ENCODE measurements at regions not wholly inside any gene's neighbourhood (a gene's known extent, or its start where the extent isn't known, plus 50 kb on each side); places are given as distances from the start of the nearest gene placed in this dataset.

DNA sequence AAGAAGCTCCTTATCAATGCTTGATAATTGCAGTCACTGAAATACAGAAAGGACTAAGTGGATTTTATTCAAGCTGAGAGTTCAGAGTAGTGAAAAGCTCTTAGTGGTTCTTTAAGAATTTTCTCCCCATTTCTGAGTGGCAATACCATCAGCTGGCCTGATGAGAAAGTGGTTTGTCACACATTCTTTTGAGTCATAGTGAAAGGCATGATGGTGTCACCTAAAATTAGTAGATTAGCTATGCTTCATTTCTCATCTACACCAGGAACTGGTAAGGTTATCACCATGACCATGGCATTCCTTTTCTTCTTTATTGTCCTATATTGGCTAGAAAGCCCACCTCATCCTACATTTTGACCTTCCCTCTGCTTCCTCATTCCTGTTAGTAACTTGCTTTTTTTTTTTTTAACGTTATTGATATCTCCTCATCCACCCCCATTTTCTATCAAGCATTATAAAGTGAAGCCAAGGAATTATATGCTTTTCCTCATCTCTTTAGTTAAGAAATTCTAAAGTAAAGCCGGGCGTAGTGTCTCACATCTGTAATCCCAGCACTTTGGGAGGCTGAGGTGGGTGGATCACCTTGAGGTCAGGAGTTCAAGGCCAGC, 67.4 kb upstream of the LOC128125822 start:
- H3K4me3 ChIP-seq = no peak overlapping the region
- no peaks in the 10 kb centered on the region for H3K36me3 ChIP-seq
- H3K27ac ChIP-seq = no peak overlapping the region
- 88 to 92% methylated on average over 3 of the region's 3 CpGs for WGBS, 2 donors
- H3K4me1 ChIP-seq = peaks cover 0 to 3% (median 3%) of the 10 kb centered on the region in 4 donors
- H3K27me3 ChIP-seq = no peaks in the 10 kb centered on the region
- no peak for DNase-seq
- TF ChIP-seq EP300 (IDR thresholded peaks at IDR 0.05) = no peak
- no peak for TF ChIP-seq POLR2AphosphoS5 (IDR thresholded peaks at IDR 0.05)
- TF ChIP-seq, protein P1, sequence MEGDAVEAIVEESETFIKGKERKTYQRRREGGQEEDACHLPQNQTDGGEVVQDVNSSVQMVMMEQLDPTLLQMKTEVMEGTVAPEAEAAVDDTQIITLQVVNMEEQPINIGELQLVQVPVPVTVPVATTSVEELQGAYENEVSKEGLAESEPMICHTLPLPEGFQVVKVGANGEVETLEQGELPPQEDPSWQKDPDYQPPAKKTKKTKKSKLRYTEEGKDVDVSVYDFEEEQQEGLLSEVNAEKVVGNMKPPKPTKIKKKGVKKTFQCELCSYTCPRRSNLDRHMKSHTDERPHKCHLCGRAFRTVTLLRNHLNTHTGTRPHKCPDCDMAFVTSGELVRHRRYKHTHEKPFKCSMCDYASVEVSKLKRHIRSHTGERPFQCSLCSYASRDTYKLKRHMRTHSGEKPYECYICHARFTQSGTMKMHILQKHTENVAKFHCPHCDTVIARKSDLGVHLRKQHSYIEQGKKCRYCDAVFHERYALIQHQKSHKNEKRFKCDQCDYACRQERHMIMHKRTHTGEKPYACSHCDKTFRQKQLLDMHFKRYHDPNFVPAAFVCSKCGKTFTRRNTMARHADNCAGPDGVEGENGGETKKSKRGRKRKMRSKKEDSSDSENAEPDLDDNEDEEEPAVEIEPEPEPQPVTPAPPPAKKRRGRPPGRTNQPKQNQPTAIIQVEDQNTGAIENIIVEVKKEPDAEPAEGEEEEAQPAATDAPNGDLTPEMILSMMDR (IDR thresholded peaks at IDR 0.05) = no peak
- TF ChIP-seq POLR2A (IDR thresholded peaks at IDR 0.05) = no peak
- no peaks in the 10 kb centered on the region for H3K9me3 ChIP-seq
- no peak for ATAC-seq (ENCODE audit: low FRiP score in 2 of 2)

DNA sequence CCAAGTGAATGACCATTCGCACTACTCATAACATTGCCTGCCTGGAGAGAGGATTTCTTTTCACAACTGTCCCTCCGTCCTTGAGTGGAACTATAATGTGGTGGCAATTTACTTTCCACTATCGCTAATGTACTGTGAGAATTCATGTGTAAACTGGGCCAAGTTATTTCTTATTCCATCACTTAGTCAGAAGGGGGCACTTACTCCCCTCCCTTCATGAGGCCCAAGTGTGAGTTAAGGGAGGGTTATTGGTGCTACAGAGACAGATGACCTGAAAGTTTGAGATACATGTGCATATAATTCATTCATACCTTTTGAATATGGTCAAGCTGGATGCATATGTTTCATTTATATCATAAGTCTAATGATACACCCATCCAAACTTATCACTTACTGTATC, 65.2 kb upstream of the LOC128125822 start:
- DNase-seq (no peak), ATAC-seq (ENCODE audit: low FRiP score in 2 of 2) (no peak)
- Histone ChIP-seq H3K4me3 (no peak overlapping the region), H3K4me1 (peaks cover 0 to 7% (median 4%) of the 10 kb centered on the region in 4 donors), H3K36me3 (no peaks in the 10 kb centered on the region), H3K27ac (no peak overlapping the region), H3K27me3 (no peaks in the 10 kb centered on the region), H3K9me3 (no peaks in the 10 kb centered on the region)
- TF ChIP-seq POLR2AphosphoS5 (IDR thresholded peaks at IDR 0.05) (no peak), EP300 (IDR thresholded peaks at IDR 0.05) (no peak), POLR2A (IDR thresholded peaks at IDR 0.05) (no peak)
- TF ChIP-seq, protein P1 (IDR thresholded peaks at IDR 0.05) = no peak
- 83 to 85% methylated on average over 3 of the region's 3 CpGs for WGBS, 2 donors

- peak in 1 of 2 donors; percentile 51 for DNase-seq
- H3K36me3 ChIP-seq = no peaks in the 10 kb centered on the region
Measured at GRCh38 chr6:63509652-63510352, 62.5 kb upstream of the LOC128125822 start.

DNA sequence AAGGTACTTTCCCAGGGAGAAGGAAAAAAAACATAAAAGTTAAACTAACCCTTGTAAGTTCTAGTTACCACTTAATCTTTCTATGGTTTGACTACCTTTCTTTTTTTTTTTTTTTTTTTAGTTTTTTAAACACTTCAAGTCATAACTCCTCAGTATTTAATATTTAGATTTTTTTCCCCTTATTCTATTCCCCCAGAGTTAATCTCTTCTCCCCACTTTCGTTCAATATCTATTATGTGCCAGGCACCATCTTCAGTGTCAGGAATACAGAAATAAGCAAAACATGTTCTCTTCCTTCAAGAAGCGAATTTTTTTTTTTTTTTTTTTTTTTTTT, 62.0 kb upstream of the LOC128125822 start:
- DNase-seq (no peak), ATAC-seq (ENCODE audit: low FRiP score in 2 of 2) (no peak)
- TF ChIP-seq, protein P1 (IDR thresholded peaks at IDR 0.05) = no peak
- TF ChIP-seq POLR2A (IDR thresholded peaks at IDR 0.05) (no peak), POLR2AphosphoS5 (IDR thresholded peaks at IDR 0.05) (no peak), EP300 (IDR thresholded peaks at IDR 0.05) (no peak)
- WGBS, 2 donors = 57 to 64% methylated on average over 2 of the region's 2 CpGs
- Histone ChIP-seq H3K27ac (peak overlapping the region in 1 of 4 donors; percentile 23), H3K36me3 (no peaks in the 10 kb centered on the region), H3K4me3 (no peak overlapping the region), H3K9me3 (no peaks in the 10 kb centered on the region), H3K4me1 (peaks cover 0 to 7% (median 4%) of the 10 kb centered on the region in 4 donors), H3K27me3 (no peaks in the 10 kb centered on the region)

More at GRCh38 chr6:63509652-63510352, 62.5 kb upstream of the LOC128125822 start:
- TF ChIP-seq POLR2A (IDR thresholded peaks at IDR 0.05) (no peak), EP300 (IDR thresholded peaks at IDR 0.05) (peak in 1 of 4 donors; percentile 57)
- no peaks in the 10 kb centered on the region for H3K27me3 ChIP-seq
- peak overlapping the region in 1 of 4 donors; percentile 23 for H3K27ac ChIP-seq
- WGBS, 2 donors = 48 to 51% methylated on average over 7 of the region's 7 CpGs
- H3K4me3 ChIP-seq = no peak overlapping the region
- H3K4me1 ChIP-seq = peaks cover 0 to 7% (median 4%) of the 10 kb centered on the region in 4 donors
- H3K9me3 ChIP-seq = no peaks in the 10 kb centered on the region
- ATAC-seq (ENCODE audit: low FRiP score in 2 of 2) = peak; percentile 72 to 73

DNA sequence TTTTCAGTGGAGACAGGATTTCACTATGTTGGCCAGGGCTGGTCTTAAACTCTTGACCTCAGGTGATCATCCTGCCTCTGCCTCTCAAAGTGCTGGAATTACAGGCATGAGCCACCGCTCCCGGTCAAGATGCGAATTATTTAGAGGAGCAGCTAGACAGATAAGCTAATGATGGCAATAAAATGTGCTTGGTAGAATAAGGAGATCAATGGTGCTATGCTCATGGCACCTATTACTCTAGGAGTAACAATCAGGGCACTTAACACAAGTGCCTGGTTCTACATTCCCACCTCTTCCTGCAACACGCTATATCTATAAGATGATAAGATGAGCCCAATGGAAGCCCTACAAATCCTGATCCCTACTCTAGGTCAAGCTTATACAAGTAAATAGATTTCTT, 61.4 kb upstream of the LOC128125822 start:
- Histone ChIP-seq H3K4me3 (no peak overlapping the region), H3K9me3 (no peaks in the 10 kb centered on the region), H3K27me3 (no peaks in the 10 kb centered on the region), H3K4me1 (peaks cover 0 to 7% (median 4%) of the 10 kb centered on the region in 4 donors), H3K36me3 (no peaks in the 10 kb centered on the region), H3K27ac (no peak overlapping the region)
- no peak for ATAC-seq (ENCODE audit: low FRiP score in 2 of 2)
- WGBS, 2 donors = 94 to 98% methylated on average over 4 of the region's 4 CpGs
- TF ChIP-seq POLR2AphosphoS5 (IDR thresholded peaks at IDR 0.05) (no peak), POLR2A (IDR thresholded peaks at IDR 0.05) (no peak), EP300 (IDR thresholded peaks at IDR 0.05) (no peak)
- TF ChIP-seq, protein P1 (IDR thresholded peaks at IDR 0.05) = no peak
- no peak for DNase-seq
